ENCODE measurements at regions not wholly inside any gene's neighbourhood (a gene's known extent, or its start where the extent isn't known, plus 50 kb on each side); places are given as distances from the start of the nearest gene placed in this dataset.

DNA sequence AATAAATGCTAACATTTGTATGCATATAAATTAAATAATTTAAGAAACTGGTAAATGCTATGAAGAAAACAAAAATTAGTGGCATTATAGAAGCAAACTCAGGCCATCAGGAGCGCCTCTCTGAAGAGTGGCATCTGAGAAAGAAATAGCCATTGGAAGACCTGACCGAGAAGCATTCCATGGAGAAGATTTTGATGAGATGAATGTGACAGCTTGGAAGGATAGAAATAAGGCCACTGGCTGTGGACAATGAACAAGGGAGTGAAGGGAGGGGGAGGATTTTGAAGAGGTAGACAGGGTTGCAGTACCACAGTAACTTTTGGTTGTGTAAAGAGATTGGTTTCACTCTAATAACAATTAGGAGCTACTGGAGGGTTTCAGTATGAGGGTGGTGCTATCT is 436.7 kb downstream of the CCSER2 start:
- H3K4me1 ChIP-seq (ENCODE audit: control insufficient read depth, insufficient read depth, low read length), result peaks cover 3% of the 10 kb centered on the region
- H3K36me3 ChIP-seq (ENCODE audit: control insufficient read depth, insufficient read depth, low read length), result no peaks in the 10 kb centered on the region
- H3K27me3 ChIP-seq (ENCODE audit: control insufficient read depth, insufficient read depth, low read length), result no peaks in the 10 kb centered on the region
- no peak overlapping the region for H3K4me3 ChIP-seq (ENCODE audit: low read depth, low read length)
- H3K9ac ChIP-seq (ENCODE audit: low read depth, low read length), result no peak overlapping the region
- H3K9me3 ChIP-seq (ENCODE audit: control insufficient read depth, insufficient read depth, low read length), result no peaks in the 10 kb centered on the region

DNA sequence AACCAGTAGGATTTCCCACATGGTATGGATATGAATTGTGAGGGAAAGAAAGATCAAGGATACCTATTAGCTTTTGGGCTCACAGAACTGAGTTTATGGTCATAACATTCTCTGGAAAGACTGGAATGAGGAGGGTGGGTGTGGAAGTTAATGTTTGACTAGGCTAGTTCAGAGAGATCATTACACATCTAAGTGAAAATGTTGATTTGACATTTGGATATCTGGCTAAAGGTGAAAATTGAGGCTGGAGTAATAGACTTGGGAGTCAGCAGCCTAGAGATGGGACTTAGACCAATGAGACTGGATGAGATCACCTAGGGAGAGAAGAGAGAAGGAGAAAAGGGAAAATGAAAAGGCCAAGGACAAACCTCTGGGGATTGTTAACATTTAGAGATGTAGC is 437.3 kb downstream of the CCSER2 start:
- no peak overlapping the region for H3K4me3 ChIP-seq (ENCODE audit: low read depth, low read length)
- H3K9me3 ChIP-seq (ENCODE audit: control insufficient read depth, insufficient read depth, low read length), result no peaks in the 10 kb centered on the region
- H3K27me3 ChIP-seq (ENCODE audit: control insufficient read depth, insufficient read depth, low read length), result no peaks in the 10 kb centered on the region
- no peak overlapping the region for H3K9ac ChIP-seq (ENCODE audit: low read depth, low read length)
- peaks cover 3% of the 10 kb centered on the region for H3K4me1 ChIP-seq (ENCODE audit: control insufficient read depth, insufficient read depth, low read length)
- no peaks in the 10 kb centered on the region for H3K36me3 ChIP-seq (ENCODE audit: control insufficient read depth, insufficient read depth, low read length)

DNA sequence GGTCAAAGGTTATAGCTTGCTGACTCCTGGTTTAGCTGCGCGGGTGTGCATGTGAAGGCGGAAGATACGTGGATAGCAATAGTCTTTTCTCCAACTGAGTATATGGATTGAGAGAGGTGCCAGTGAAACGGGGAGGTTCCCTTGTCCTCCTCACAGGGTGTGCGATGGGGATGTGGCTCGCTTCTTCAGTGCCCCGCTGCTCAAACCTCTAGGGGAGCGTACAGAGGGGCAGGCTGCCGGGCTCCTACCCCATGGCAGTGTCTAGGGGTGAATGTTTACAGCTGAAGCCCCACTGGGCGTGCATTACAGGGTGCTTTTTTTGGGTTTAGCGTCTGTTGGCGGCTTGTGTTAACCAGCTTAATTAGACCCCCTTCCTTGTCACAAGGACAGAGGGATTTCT is 438.5 kb downstream of the CCSER2 start:
- Histone ChIP-seq H3K4me1 (ENCODE audit: control insufficient read depth, insufficient read depth, low read length) (peaks cover 3% of the 10 kb centered on the region), H3K9ac (ENCODE audit: low read depth, low read length) (no peak overlapping the region), H3K27me3 (ENCODE audit: control insufficient read depth, insufficient read depth, low read length) (no peaks in the 10 kb centered on the region), H3K9me3 (ENCODE audit: control insufficient read depth, insufficient read depth, low read length) (no peaks in the 10 kb centered on the region), H3K36me3 (ENCODE audit: control insufficient read depth, insufficient read depth, low read length) (no peaks in the 10 kb centered on the region), H3K4me3 (ENCODE audit: low read depth, low read length) (no peak overlapping the region)

DNA sequence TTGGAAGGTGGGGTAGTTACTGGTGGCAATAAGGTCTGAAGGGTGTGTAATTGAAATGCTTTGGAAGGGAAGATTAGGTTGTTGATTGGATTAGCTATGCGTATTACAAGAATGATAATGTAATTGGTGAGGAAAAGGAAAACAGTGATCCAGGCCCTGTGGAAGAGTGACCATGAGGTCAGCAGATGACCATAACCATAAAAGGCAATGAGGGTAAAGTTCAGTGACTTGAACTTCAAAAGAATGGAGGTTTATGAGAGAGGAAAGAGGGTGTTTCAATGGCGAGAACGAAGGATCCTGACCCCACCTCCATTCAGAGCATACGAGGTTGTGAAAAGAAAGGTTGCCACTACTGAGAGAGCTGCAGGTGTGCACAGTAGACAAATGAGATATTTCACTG is 439.7 kb downstream of the CCSER2 start:
- no peak overlapping the region for H3K9ac ChIP-seq (ENCODE audit: low read depth, low read length)
- H3K9me3 ChIP-seq (ENCODE audit: control insufficient read depth, insufficient read depth, low read length), result no peaks in the 10 kb centered on the region
- no peaks in the 10 kb centered on the region for H3K36me3 ChIP-seq (ENCODE audit: control insufficient read depth, insufficient read depth, low read length)
- no peaks in the 10 kb centered on the region for H3K27me3 ChIP-seq (ENCODE audit: control insufficient read depth, insufficient read depth, low read length)
- H3K4me3 ChIP-seq (ENCODE audit: low read depth, low read length), result no peak overlapping the region
- no peaks in the 10 kb centered on the region for H3K4me1 ChIP-seq (ENCODE audit: control insufficient read depth, insufficient read depth, low read length)

DNA sequence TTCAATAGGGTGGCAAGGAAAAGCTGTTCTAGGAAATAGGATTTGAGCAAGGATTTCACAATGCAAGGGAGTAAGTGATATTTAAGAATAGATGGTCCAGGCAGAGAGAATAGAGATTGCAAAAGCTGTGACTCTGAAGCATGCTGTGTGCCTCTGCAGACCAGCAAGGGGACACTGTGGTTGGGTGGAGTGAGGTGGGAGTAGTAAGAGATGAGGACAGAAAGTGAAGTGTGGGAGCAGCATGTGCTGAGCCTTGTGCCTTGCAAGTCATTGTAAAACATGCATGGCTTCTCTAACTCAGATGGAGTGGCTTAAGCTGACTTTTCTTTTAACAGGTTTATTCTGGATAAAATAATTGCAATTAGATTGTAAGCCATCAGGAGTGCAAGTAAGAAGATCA is 442.4 kb downstream of the CCSER2 start:
- no peaks in the 10 kb centered on the region for H3K4me1 ChIP-seq (ENCODE audit: control insufficient read depth, insufficient read depth, low read length)
- H3K27me3 ChIP-seq (ENCODE audit: control insufficient read depth, insufficient read depth, low read length), result no peaks in the 10 kb centered on the region
- H3K36me3 ChIP-seq (ENCODE audit: control insufficient read depth, insufficient read depth, low read length), result no peaks in the 10 kb centered on the region
- H3K4me3 ChIP-seq (ENCODE audit: low read depth, low read length), result no peak overlapping the region
- H3K9ac ChIP-seq (ENCODE audit: low read depth, low read length), result no peak overlapping the region
- no peaks in the 10 kb centered on the region for H3K9me3 ChIP-seq (ENCODE audit: control insufficient read depth, insufficient read depth, low read length)

- Histone ChIP-seq H3K4me3 (ENCODE audit: low read depth, low read length) (no peak overlapping the region), H3K27me3 (ENCODE audit: control insufficient read depth, insufficient read depth, low read length) (no peaks in the 10 kb centered on the region), H3K4me1 (ENCODE audit: control insufficient read depth, insufficient read depth, low read length) (no peaks in the 10 kb centered on the region), H3K9ac (ENCODE audit: low read depth, low read length) (no peak overlapping the region), H3K9me3 (ENCODE audit: control insufficient read depth, insufficient read depth, low read length) (no peaks in the 10 kb centered on the region), H3K36me3 (ENCODE audit: control insufficient read depth, insufficient read depth, low read length) (no peaks in the 10 kb centered on the region)
These were observed 455.0 kb downstream of the CCSER2 start for GRCh38 chr10:84783386-84783785.

- no peaks in the 10 kb centered on the region for H3K27me3 ChIP-seq (ENCODE audit: control insufficient read depth, insufficient read depth, low read length)
- H3K9ac ChIP-seq (ENCODE audit: low read depth, low read length), result no peak overlapping the region
- no peaks in the 10 kb centered on the region for H3K36me3 ChIP-seq (ENCODE audit: control insufficient read depth, insufficient read depth, low read length)
- no peaks in the 10 kb centered on the region for H3K9me3 ChIP-seq (ENCODE audit: control insufficient read depth, insufficient read depth, low read length)
- no peak overlapping the region for H3K4me3 ChIP-seq (ENCODE audit: low read depth, low read length)
- H3K4me1 ChIP-seq (ENCODE audit: control insufficient read depth, insufficient read depth, low read length), result no peaks in the 10 kb centered on the region
These were observed 455.5 kb downstream of the CCSER2 start for GRCh38 chr10:84783909-84784308.

GRCh38 chr10:84784749-84785148 is 456.4 kb downstream of the CCSER2 start:
- H3K9ac ChIP-seq (ENCODE audit: low read depth, low read length), result no peak overlapping the region
- no peak overlapping the region for H3K4me3 ChIP-seq (ENCODE audit: low read depth, low read length)
- no peaks in the 10 kb centered on the region for H3K9me3 ChIP-seq (ENCODE audit: control insufficient read depth, insufficient read depth, low read length)
- H3K36me3 ChIP-seq (ENCODE audit: control insufficient read depth, insufficient read depth, low read length), result no peaks in the 10 kb centered on the region
- H3K4me1 ChIP-seq (ENCODE audit: control insufficient read depth, insufficient read depth, low read length), result no peaks in the 10 kb centered on the region
- H3K27me3 ChIP-seq (ENCODE audit: control insufficient read depth, insufficient read depth, low read length), result no peaks in the 10 kb centered on the region

DNA sequence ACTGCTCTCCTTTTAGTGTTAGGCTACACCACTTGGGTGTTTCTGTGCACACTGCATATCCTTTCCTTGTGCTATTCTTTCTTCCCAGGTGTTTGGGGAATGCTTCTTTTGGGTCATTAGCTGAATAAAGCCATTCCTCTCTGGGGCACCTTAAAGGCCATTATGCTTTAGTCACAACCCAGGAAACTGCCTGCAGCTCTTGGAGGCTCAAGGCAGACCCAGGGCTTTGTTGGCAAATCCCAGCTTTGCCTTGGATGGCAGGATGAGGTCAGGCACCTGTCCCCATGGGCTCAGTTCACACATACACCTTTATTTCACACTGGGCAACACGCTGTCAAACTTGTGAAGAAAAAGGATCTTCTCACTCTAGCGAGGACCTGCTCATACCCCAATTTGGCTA is 460.6 kb downstream of the CCSER2 start:
- H3K27me3 ChIP-seq (ENCODE audit: control insufficient read depth, insufficient read depth, low read length), result no peaks in the 10 kb centered on the region
- H3K4me3 ChIP-seq (ENCODE audit: low read depth, low read length), result no peak overlapping the region
- no peaks in the 10 kb centered on the region for H3K36me3 ChIP-seq (ENCODE audit: control insufficient read depth, insufficient read depth, low read length)
- H3K9ac ChIP-seq (ENCODE audit: low read depth, low read length), result no peak overlapping the region
- no peaks in the 10 kb centered on the region for H3K9me3 ChIP-seq (ENCODE audit: control insufficient read depth, insufficient read depth, low read length)
- H3K4me1 ChIP-seq (ENCODE audit: control insufficient read depth, insufficient read depth, low read length), result no peaks in the 10 kb centered on the region

DNA sequence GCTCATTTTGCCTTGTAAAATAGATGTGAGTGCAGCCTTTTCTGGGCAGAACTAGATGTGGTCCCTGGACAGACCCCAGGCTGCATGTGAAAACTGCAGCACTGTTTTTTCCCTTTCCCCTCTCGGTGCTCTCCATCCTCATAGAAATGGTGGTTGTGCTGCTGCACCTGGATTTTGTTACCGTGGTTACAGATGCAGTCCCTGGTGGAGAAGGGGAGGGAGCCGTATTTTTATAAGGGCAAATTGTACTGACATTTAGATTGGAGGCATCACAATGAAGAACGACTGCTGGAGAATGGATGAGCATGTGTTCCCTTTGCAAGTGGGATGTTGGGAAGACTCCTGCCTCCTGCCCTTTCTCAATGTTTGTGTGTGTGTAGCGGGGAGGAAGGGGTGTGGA is 469.9 kb downstream of the CCSER2 start:
- no peak overlapping the region for H3K4me3 ChIP-seq (ENCODE audit: low read depth, low read length)

GRCh38 chr10:84801156-84801555 is 472.8 kb downstream of the CCSER2 start:
- Histone ChIP-seq H3K36me3 (ENCODE audit: control insufficient read depth, insufficient read depth, low read length) (no peaks in the 10 kb centered on the region), H3K9ac (ENCODE audit: low read depth, low read length) (no peak overlapping the region), H3K4me3 (ENCODE audit: low read depth, low read length) (no peak overlapping the region), H3K4me1 (ENCODE audit: control insufficient read depth, insufficient read depth, low read length) (no peaks in the 10 kb centered on the region), H3K9me3 (ENCODE audit: control insufficient read depth, insufficient read depth, low read length) (no peaks in the 10 kb centered on the region), H3K27me3 (ENCODE audit: control insufficient read depth, insufficient read depth, low read length) (no peaks in the 10 kb centered on the region)

More for the DNA sequence above, 469.9 kb downstream of the CCSER2 start:
- H3K36me3 ChIP-seq (ENCODE audit: control insufficient read depth, insufficient read depth, low read length), result no peaks in the 10 kb centered on the region
- no peaks in the 10 kb centered on the region for H3K9me3 ChIP-seq (ENCODE audit: control insufficient read depth, insufficient read depth, low read length)
- H3K9ac ChIP-seq (ENCODE audit: low read depth, low read length), result no peak overlapping the region
- no peaks in the 10 kb centered on the region for H3K27me3 ChIP-seq (ENCODE audit: control insufficient read depth, insufficient read depth, low read length)
- no peaks in the 10 kb centered on the region for H3K4me1 ChIP-seq (ENCODE audit: control insufficient read depth, insufficient read depth, low read length)

DNA sequence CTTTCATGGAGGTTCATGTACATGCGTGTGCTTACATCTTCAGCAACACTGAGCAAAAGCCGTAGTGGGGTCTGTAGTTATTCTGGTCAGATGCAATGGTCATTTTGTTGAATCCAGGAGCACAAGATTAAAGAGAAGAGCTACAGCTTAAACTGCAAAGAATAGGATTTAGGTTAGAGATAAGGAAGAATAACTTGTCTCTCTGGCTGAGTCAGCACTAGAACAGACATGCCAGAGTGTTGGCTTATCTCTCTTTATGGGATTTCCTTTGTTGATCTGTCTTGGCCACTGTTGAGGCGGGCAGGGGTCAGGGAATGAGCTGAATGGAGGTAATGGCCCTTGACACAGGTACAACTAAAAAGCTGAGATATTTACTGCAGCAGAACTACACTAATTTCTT is 473.5 kb downstream of the CCSER2 start:
- no peaks in the 10 kb centered on the region for H3K9me3 ChIP-seq (ENCODE audit: control insufficient read depth, insufficient read depth, low read length)
- no peaks in the 10 kb centered on the region for H3K27me3 ChIP-seq (ENCODE audit: control insufficient read depth, insufficient read depth, low read length)
- no peaks in the 10 kb centered on the region for H3K4me1 ChIP-seq (ENCODE audit: control insufficient read depth, insufficient read depth, low read length)
- no peak overlapping the region for H3K4me3 ChIP-seq (ENCODE audit: low read depth, low read length)
- no peaks in the 10 kb centered on the region for H3K36me3 ChIP-seq (ENCODE audit: control insufficient read depth, insufficient read depth, low read length)
- H3K9ac ChIP-seq (ENCODE audit: low read depth, low read length), result no peak overlapping the region

DNA sequence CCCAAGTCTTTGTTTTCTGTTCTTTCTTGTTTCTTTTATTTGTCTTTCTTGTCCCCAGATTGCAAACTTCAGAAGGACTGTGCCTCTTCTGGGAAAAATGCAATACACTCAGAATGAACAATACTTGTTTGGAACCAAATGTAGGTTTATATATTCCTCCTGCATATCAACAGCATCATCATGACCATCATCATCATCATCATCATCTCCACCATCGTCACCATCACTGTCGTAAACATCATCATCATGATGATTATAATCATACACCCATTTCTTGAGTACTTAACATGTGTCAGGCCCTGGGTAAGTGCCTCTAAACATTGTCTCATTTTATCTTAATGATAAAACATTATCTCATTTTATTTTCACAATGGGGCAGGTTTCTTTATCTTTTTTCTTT is 476.8 kb downstream of the CCSER2 start:
- Histone ChIP-seq H3K9ac (ENCODE audit: low read depth, low read length) (no peak overlapping the region), H3K9me3 (ENCODE audit: control insufficient read depth, insufficient read depth, low read length) (no peaks in the 10 kb centered on the region), H3K4me1 (ENCODE audit: control insufficient read depth, insufficient read depth, low read length) (no peaks in the 10 kb centered on the region), H3K36me3 (ENCODE audit: control insufficient read depth, insufficient read depth, low read length) (no peaks in the 10 kb centered on the region), H3K4me3 (ENCODE audit: low read depth, low read length) (no peak overlapping the region), H3K27me3 (ENCODE audit: control insufficient read depth, insufficient read depth, low read length) (no peaks in the 10 kb centered on the region)

Data from iPS-15b (cell line).